Fibroblast of skin of right quadriceps (primary cell): ENCODE measurements at regions not wholly inside any gene's neighbourhood (a gene's known extent, or its start where the extent isn't known, plus 50 kb on each side); places are given as distances from the start of the nearest gene placed in this dataset.

Experiments used
- DNase-seq: peaks from one replicate; pipeline ENCODE4 v3.0.0-alpha.2; 2013

GRCh38 chr1:36715797-36716196 lies 233.1 kb upstream of the CSF3R start:
- DNase-seq, result no peak

GRCh38 chr1:36714301-36714700 lies 231.6 kb upstream of the CSF3R start:
- DNase-seq, result no peak

GRCh38 chr1:36711480-36711879 lies 228.8 kb upstream of the CSF3R start:
- DNase-seq, result no peak

GRCh38 chr1:36710951-36711350 lies 228.2 kb upstream of the CSF3R start:
- no peak for DNase-seq

- DNase-seq, result no peak
Measured at GRCh38 chr1:36709869-36710481, 227.3 kb upstream of the CSF3R start.

- DNase-seq, result no peak
Measured at GRCh38 chr1:36708587-36708986, 225.9 kb upstream of the CSF3R start.

GRCh38 chr1:36707221-36707620 lies 224.5 kb upstream of the CSF3R start:
- no peak for DNase-seq

- DNase-seq, result no peak
Measured at GRCh38 chr1:36706416-36706815, 223.7 kb upstream of the CSF3R start.

GRCh38 chr1:36705629-36706028 lies 222.9 kb upstream of the CSF3R start:
- no peak for DNase-seq

GRCh38 chr1:36703526-36704208 lies 221.0 kb upstream of the CSF3R start:
- DNase-seq, result peak; percentile 41

GRCh38 chr1:36702963-36703362 lies 220.2 kb upstream of the CSF3R start:
- no peak for DNase-seq

- DNase-seq, result no peak
Measured at GRCh38 chr1:36699113-36699911, 216.6 kb upstream of the CSF3R start.

- no peak for DNase-seq
Measured at GRCh38 chr1:36697836-36698605, 215.3 kb upstream of the CSF3R start.

GRCh38 chr1:36696261-36696940 lies 213.7 kb upstream of the CSF3R start:
- no peak for DNase-seq

GRCh38 chr1:36693603-36694002 lies 210.9 kb upstream of the CSF3R start:
- DNase-seq, result no peak

- no peak for DNase-seq
Measured at GRCh38 chr1:36693161-36693525, 210.4 kb upstream of the CSF3R start.

- no peak for DNase-seq
Measured at GRCh38 chr1:36692465-36693160, 209.9 kb upstream of the CSF3R start.

GRCh38 chr1:36691374-36691773 lies 208.7 kb upstream of the CSF3R start:
- DNase-seq, result no peak

- DNase-seq, result no peak
Measured at GRCh38 chr1:36689992-36690391, 207.3 kb upstream of the CSF3R start.

- DNase-seq, result no peak
Measured at GRCh38 chr1:36687312-36687711, 204.6 kb upstream of the CSF3R start.

- no peak for DNase-seq
Measured at GRCh38 chr1:36675931-36676562, 193.3 kb upstream of the CSF3R start.

- DNase-seq, result no peak
Measured at GRCh38 chr1:36675106-36675505, 192.4 kb upstream of the CSF3R start.
